ENCODE measurements at regions not wholly inside any gene's neighbourhood (a gene's known extent, or its start where the extent isn't known, plus 50 kb on each side); places are given as distances from the start of the nearest gene placed in this dataset.

DNA sequence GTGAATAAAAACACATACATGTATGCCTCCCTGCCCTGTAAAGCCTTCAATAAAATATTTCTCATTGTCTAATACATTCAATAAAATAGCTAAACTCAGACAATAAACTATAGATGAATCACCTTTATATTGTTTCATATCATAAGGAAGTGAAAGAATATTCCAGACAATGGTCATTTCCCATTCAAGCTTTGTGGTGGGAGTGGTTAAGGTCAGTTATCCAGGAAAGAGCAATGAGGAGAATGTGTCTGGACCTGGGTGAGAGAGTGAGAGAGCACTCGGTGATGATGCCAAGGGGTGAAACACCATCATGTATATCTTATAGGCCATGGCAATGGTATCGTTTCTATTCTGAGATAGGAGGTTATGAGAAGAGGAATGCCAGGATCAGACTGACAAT lies 197.8 kb downstream of the PDHA2 start:
- Histone ChIP-seq H3K27ac (ENCODE audit: low read depth, low read length) (no peak overlapping the region), H3K9ac (ENCODE audit: extremely low read depth, low read length, poor library complexity, severe bottlenecking) (no peak overlapping the region), H3K4me1 (ENCODE audit: control insufficient read depth, insufficient read depth, low read length) (no peaks in the 10 kb centered on the region), H3K36me3 (ENCODE audit: control insufficient read depth, insufficient read depth, low read length) (no peaks in the 10 kb centered on the region), H3K4me3 (ENCODE audit: low read length) (no peak overlapping the region), H3K9me3 (ENCODE audit: control insufficient read depth, low read length) (no peaks in the 10 kb centered on the region), H3K27me3 (ENCODE audit: control insufficient read depth, insufficient read depth, low read length, poor library complexity, severe bottlenecking) (no peaks in the 10 kb centered on the region)
- Mint-ChIP-seq H3K4me3 (no peak overlapping the region), H3K9me3 (no peaks in the 10 kb centered on the region), H3K4me1 (no peaks in the 10 kb centered on the region), H3K36me3 (ENCODE audit: low read depth) (no peaks in the 10 kb centered on the region), H3K27me3 (ENCODE audit: insufficient read depth) (no peaks in the 10 kb centered on the region), H3K27ac (no peak overlapping the region)
- TF ChIP-seq, protein P1, sequence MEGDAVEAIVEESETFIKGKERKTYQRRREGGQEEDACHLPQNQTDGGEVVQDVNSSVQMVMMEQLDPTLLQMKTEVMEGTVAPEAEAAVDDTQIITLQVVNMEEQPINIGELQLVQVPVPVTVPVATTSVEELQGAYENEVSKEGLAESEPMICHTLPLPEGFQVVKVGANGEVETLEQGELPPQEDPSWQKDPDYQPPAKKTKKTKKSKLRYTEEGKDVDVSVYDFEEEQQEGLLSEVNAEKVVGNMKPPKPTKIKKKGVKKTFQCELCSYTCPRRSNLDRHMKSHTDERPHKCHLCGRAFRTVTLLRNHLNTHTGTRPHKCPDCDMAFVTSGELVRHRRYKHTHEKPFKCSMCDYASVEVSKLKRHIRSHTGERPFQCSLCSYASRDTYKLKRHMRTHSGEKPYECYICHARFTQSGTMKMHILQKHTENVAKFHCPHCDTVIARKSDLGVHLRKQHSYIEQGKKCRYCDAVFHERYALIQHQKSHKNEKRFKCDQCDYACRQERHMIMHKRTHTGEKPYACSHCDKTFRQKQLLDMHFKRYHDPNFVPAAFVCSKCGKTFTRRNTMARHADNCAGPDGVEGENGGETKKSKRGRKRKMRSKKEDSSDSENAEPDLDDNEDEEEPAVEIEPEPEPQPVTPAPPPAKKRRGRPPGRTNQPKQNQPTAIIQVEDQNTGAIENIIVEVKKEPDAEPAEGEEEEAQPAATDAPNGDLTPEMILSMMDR (conservative IDR thresholded peaks at IDR 0.05), result no peak
- 90 to 100% methylated on average over 1 to 2 of the region's 2 CpGs for WGBS, 2 experiments (ENCODE audit: insufficient coverage in 1 of 2, insufficient read length in 1 of 2)
- DNase-seq, result no peak

DNA sequence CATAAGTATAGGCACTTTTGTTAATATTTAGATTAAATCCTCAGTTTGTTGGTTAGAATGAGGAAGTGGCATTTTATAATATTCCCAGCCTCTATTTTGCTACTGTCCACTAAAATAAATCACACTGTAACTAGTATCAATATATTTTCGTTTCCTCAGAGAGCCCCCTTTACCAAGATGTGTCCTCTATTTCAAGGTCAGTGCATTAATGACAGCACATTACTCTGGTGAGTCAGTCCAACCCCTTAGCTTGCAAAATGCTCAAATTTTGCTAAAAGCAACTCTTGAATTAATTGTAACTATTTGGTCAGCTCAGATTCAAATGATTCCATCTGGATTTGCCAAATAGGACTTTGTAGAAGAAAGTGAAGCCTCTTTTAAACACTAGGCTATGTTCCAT lies 199.3 kb downstream of the PDHA2 start:
- Mint-ChIP-seq H3K4me1 (no peaks in the 10 kb centered on the region), H3K27me3 (ENCODE audit: insufficient read depth) (no peaks in the 10 kb centered on the region), H3K27ac (no peak overlapping the region), H3K4me3 (no peak overlapping the region), H3K9me3 (no peaks in the 10 kb centered on the region), H3K36me3 (ENCODE audit: low read depth) (no peaks in the 10 kb centered on the region)
- no peak overlapping the region for H3K27ac ChIP-seq (ENCODE audit: low read depth, low read length)
- H3K4me3 ChIP-seq (ENCODE audit: low read length), result no peak overlapping the region
- TF ChIP-seq, protein P1 (conservative IDR thresholded peaks at IDR 0.05), result no peak
- H3K4me1 ChIP-seq (ENCODE audit: control insufficient read depth, insufficient read depth, low read length), result no peaks in the 10 kb centered on the region
- WGBS, 2 experiments (ENCODE audit: insufficient coverage in 1 of 2, insufficient read length in 1 of 2), result 83 to 100% methylated on average over 1 of the region's 1 CpG
- no peaks in the 10 kb centered on the region for H3K27me3 ChIP-seq (ENCODE audit: control insufficient read depth, insufficient read depth, low read length, poor library complexity, severe bottlenecking)
- DNase-seq, result no peak
- no peak overlapping the region for H3K9ac ChIP-seq (ENCODE audit: extremely low read depth, low read length, poor library complexity, severe bottlenecking)
- H3K36me3 ChIP-seq (ENCODE audit: control insufficient read depth, insufficient read depth, low read length), result no peaks in the 10 kb centered on the region
- H3K9me3 ChIP-seq (ENCODE audit: control insufficient read depth, low read length), result peaks cover 4% of the 10 kb centered on the region

DNA sequence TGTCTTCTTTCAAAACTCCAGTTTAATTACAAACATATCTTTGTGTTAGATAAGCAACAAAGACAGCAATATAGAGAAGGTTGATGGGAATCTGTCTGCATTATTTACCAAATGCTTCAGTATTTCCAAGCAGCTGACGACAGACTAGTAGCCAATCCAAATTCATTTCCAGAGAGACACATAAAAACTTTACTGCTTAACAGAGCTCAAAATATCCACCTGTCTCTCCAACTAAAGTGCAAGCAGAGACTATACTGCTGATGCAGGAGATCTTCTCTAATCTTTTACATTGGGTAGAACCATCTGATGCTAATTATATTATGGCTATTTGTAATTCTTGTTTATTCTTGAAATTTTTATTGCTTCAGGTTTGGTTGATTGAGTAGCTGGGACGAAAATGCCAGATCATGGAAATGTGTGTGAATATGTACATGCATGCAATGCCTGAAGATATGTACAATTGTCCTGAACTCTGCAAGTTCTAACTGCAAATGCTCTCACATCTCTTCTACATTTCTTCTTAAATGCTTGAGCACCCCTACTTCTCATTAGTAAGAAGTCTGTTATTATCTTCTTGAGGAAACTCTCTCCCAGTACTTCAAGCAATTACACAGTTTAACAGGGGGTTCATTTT lies 200.0 kb downstream of the PDHA2 start:
- no peak for DNase-seq
- H3K9ac ChIP-seq (ENCODE audit: extremely low read depth, low read length, poor library complexity, severe bottlenecking), result no peak overlapping the region
- no peak overlapping the region for H3K27ac ChIP-seq (ENCODE audit: low read depth, low read length)
- Mint-ChIP-seq H3K27ac (no peak overlapping the region), H3K4me3 (no peak overlapping the region), H3K36me3 (ENCODE audit: low read depth) (no peaks in the 10 kb centered on the region), H3K9me3 (no peaks in the 10 kb centered on the region), H3K4me1 (no peaks in the 10 kb centered on the region), H3K27me3 (ENCODE audit: insufficient read depth) (no peaks in the 10 kb centered on the region)
- H3K4me3 ChIP-seq (ENCODE audit: low read length), result no peak overlapping the region
- TF ChIP-seq, protein P1 (conservative IDR thresholded peaks at IDR 0.05), result no peak
- H3K9me3 ChIP-seq (ENCODE audit: control insufficient read depth, low read length), result peaks cover 4% of the 10 kb centered on the region
- no peaks in the 10 kb centered on the region for H3K36me3 ChIP-seq (ENCODE audit: control insufficient read depth, insufficient read depth, low read length)
- no peaks in the 10 kb centered on the region for H3K4me1 ChIP-seq (ENCODE audit: control insufficient read depth, insufficient read depth, low read length)
- no peaks in the 10 kb centered on the region for H3K27me3 ChIP-seq (ENCODE audit: control insufficient read depth, insufficient read depth, low read length, poor library complexity, severe bottlenecking)
- 81 to 100% methylated on average over 1 to 2 of the region's 2 CpGs for WGBS, 2 experiments (ENCODE audit: insufficient coverage in 1 of 2, insufficient read length in 1 of 2)
